ENCODE measurements at regions not wholly inside any gene's neighbourhood (a gene's known extent, or its start where the extent isn't known, plus 50 kb on each side); places are given as distances from the start of the nearest gene placed in this dataset.
A peak's percentile ranks its signal among the peaks of the same experiment; 100 is the strongest.

- peak in 1 of 2 donors; percentile 60 for DNase-seq (ENCODE audit: low spot score in 2 of 2)
- no peaks in the 10 kb centered on the region for H3K9me3 ChIP-seq
- H3K4me1 ChIP-seq: no peaks in the 10 kb centered on the region
- H3K27me3 ChIP-seq: no peaks in the 10 kb centered on the region
- no peak overlapping the region for H3K27ac ChIP-seq
- H3K4me3 ChIP-seq: no peak overlapping the region
- no peak for TF ChIP-seq CTCF (IDR thresholded peaks at IDR 0.05)
- no peaks in the 10 kb centered on the region for H3K36me3 ChIP-seq
- intact Hi-C loops (cut with DNase I): no loop called here
These were observed 73.3 kb upstream of the OTOS start for GRCh38 chr2:240213476-240214421.

GRCh38 chr2:240214790-240215675, 74.6 kb upstream of the OTOS start:
- intact Hi-C loops (cut with DNase I): no loop called here
- Histone ChIP-seq H3K4me3 (no peak overlapping the region), H3K36me3 (no peaks in the 10 kb centered on the region), H3K27me3 (no peaks in the 10 kb centered on the region), H3K9me3 (no peaks in the 10 kb centered on the region), H3K4me1 (no peaks in the 10 kb centered on the region), H3K27ac (no peak overlapping the region)
- peak in 1 of 2 donors; percentile 61 for DNase-seq (ENCODE audit: low spot score in 2 of 2)
- TF ChIP-seq CTCF (IDR thresholded peaks at IDR 0.05): no peak

- Histone ChIP-seq H3K4me3 (no peak overlapping the region), H3K27me3 (no peaks in the 10 kb centered on the region), H3K9me3 (no peaks in the 10 kb centered on the region), H3K4me1 (no peaks in the 10 kb centered on the region), H3K27ac (no peak overlapping the region), H3K36me3 (no peaks in the 10 kb centered on the region)
- intact Hi-C loops (cut with DNase I): no loop called here
- TF ChIP-seq CTCF (IDR thresholded peaks at IDR 0.05): no peak
- peak in 1 of 2 donors; percentile 45 for DNase-seq (ENCODE audit: low spot score in 2 of 2)
These were observed 75.2 kb upstream of the OTOS start for GRCh38 chr2:240215676-240216051.

- TF ChIP-seq CTCF (IDR thresholded peaks at IDR 0.05): no peak
- DNase-seq (ENCODE audit: low spot score in 2 of 2): peak in 1 of 2 donors; percentile 25
- Histone ChIP-seq H3K4me1 (no peaks in the 10 kb centered on the region), H3K36me3 (no peaks in the 10 kb centered on the region), H3K9me3 (no peaks in the 10 kb centered on the region), H3K27me3 (no peaks in the 10 kb centered on the region), H3K27ac (no peak overlapping the region), H3K4me3 (no peak overlapping the region)
- intact Hi-C loops (cut with DNase I): no loop called here
These were observed 75.7 kb upstream of the OTOS start for GRCh38 chr2:240216167-240216566.

GRCh38 chr2:240217431-240218301, 77.2 kb upstream of the OTOS start:
- Histone ChIP-seq H3K4me3 (no peak overlapping the region), H3K36me3 (no peaks in the 10 kb centered on the region), H3K4me1 (no peaks in the 10 kb centered on the region), H3K27me3 (no peaks in the 10 kb centered on the region), H3K9me3 (no peaks in the 10 kb centered on the region), H3K27ac (no peak overlapping the region)
- DNase-seq (ENCODE audit: low spot score in 2 of 2): peak in 1 of 2 donors; percentile 50
- no peak for TF ChIP-seq CTCF (IDR thresholded peaks at IDR 0.05)
- intact Hi-C loops (cut with DNase I): no loop called here

Measured in ascending aorta (tissue), 2 donors.